Transverse colon (tissue), 4 donors: ENCODE measurements at regions not wholly inside any gene's neighbourhood (a gene's known extent, or its start where the extent isn't known, plus 50 kb on each side); places are given as distances from the start of the nearest gene placed in this dataset.

ENCODE experiments used
- DNase-seq: peaks from one replicate; pipeline ENCODE4 v3.0.0-alpha.2; 2019
- H3K27ac ChIP-seq, 4 donors: fragments of 200-600 bp; sonication (generic); 2 replicates each; pipeline ENCODE4 v1.5.1; 2016 to 2018; ENCODE audit warnings: inconsistent platforms in 4 of 4
- H3K27me3 ChIP-seq: fragments of 200-600 bp; sonication (generic); 2 replicates; pipeline ENCODE4 v1.5.1; 2017; ENCODE audit warnings: inconsistent platforms
- H3K36me3 ChIP-seq, 4 donors: fragments of 200-600 bp; sonication (generic); 2 replicates each; pipeline ENCODE4 v1.5.1; 2017 to 2019; ENCODE audit warnings: inconsistent platforms in 4 of 4
- H3K4me1 ChIP-seq, 4 donors: fragments of 200-600 bp; sonication (generic); 2 replicates each; pipeline ENCODE4 v1.5.1; 2017 to 2020; ENCODE audit warnings: inconsistent platforms in 4 of 4
- H3K4me3 ChIP-seq, 4 donors: fragments of 200-600 bp; sonication (generic); 1 replicate in 1 of 4; 2 replicates in 3 of 4; pipeline versions ENCODE4 v1.5.1 to v1.6.1; 2017 to 2019; ENCODE audit warnings: inconsistent platforms in 4 of 4
- H3K9me3 ChIP-seq, 2 donors: fragments of 200-600 bp; sonication (generic); 2 replicates each; pipeline ENCODE4 v1.5.1; 2017 to 2019; ENCODE audit warnings: inconsistent platforms in 2 of 2
- CTCF ChIP-seq, 5 experiments: fragments of 200-600 bp in 3 of 5; fragments of 450-650 bp in 2 of 5; sonication (generic) in 3 of 5; IDR thresholded peaks; 1 replicate in 2 of 5; 2 replicates in 3 of 5; pipeline ENCODE4 v1.5.1; 2016 to 2017; ENCODE audit warnings: antibody characterized with exemption in 5 of 5, inconsistent platforms in 3 of 5, mild to moderate bottlenecking in 2 of 5, moderate library complexity in 1 of 5
- EP300 ChIP-seq: sonication (generic); formaldehyde crosslinking; IDR thresholded peaks from one replicate; pipeline ENCODE4 v1.6.1; 2017; ENCODE audit warnings: antibody characterized with exemption, low read depth
- POLR2A ChIP-seq: fragments of 450-650 bp; IDR thresholded peaks from one replicate; pipeline ENCODE4 v1.6.1; 2016; ENCODE audit warnings: antibody characterized with exemption, mild to moderate bottlenecking, moderate library complexity
- POLR2AphosphoS5 ChIP-seq, 3 donors: sonication (generic); formaldehyde crosslinking; IDR thresholded peaks; one replicate each; pipeline ENCODE4 v1.6.1; 2016; ENCODE audit warnings: antibody characterized with exemption in 3 of 3
- WGBS, 2 donors: methylation state at CpG; one replicate each; pipeline ENCODE4 v1.1.5; 2018; ENCODE audit warnings: low coverage in 1 of 2; 5-methylcytosine and 5-hydroxymethylcytosine counted together
- in situ Hi-C, 4 donors: fragments of 200-750 bp; cut with MboI; loops; one replicate each; pipeline versions ENCODE4 v1.15.0 to v1.15.1; 2017; ENCODE audit warnings: low sequenced_read_pairs in 3 of 4, low pct_ligation_motif_present in 1 of 4, low pct_unique_long_range_greater_than_20kb in 1 of 4
- intact Hi-C: fragments of 100-400 bp; cut with DNase I; formaldehyde crosslinking; loops from one replicate; pipeline ENCODE4 v1.15.1; 2023; ENCODE audit warnings: low total_unique reads

- no peak overlapping the region for H3K27ac ChIP-seq
- H3K27me3 ChIP-seq, result no peaks in the 10 kb centered on the region
- H3K4me1 ChIP-seq, result peaks cover 0 to 4% (median 0%) of the 10 kb centered on the region in 4 donors
- intact Hi-C loops (no loop called here), in situ Hi-C loops (no loop called here)
- no peak for TF ChIP-seq CTCF (IDR thresholded peaks at IDR 0.05)
- TF ChIP-seq EP300, result no peak
- no peak for TF ChIP-seq POLR2AphosphoS5 (IDR thresholded peaks at IDR 0.05)
- TF ChIP-seq POLR2A, result no peak
- no peak overlapping the region for H3K4me3 ChIP-seq
- H3K9me3 ChIP-seq, result no peaks in the 10 kb centered on the region
- DNase-seq, result no peak
- WGBS, 2 donors, result 62 to 73% methylated on average over 3 of the region's 3 CpGs
- H3K36me3 ChIP-seq, result no peaks in the 10 kb centered on the region
These were observed 231.7 kb upstream of the TNP1 start for GRCh38 chr2:217091531-217091930.

DNA sequence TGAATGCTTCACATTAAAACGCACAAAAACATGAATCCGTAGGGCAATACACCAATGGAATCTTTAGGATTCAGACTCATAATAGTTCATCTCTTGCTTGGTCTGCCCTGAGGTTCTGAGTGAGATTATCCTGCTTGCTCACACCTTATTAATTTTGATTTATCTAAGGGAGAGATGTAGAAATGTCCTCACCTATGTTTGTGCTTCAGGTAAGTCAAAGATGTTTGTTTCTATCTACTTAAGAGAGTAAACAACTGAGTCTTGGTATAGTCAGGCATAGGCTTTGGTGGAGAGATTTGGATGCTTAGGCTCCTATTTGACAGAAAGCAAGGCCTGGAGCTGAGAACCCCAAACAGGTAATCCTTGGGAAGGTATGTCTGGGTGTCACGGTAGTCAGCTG is 231.0 kb upstream of the TNP1 start:
- no peaks in the 10 kb centered on the region for H3K27me3 ChIP-seq
- TF ChIP-seq CTCF (IDR thresholded peaks at IDR 0.05), result no peak
- no peak for TF ChIP-seq EP300
- no peak for TF ChIP-seq POLR2AphosphoS5 (IDR thresholded peaks at IDR 0.05)
- TF ChIP-seq POLR2A, result no peak
- 86 to 95% methylated on average over 3 of the region's 3 CpGs for WGBS, 2 donors
- in situ Hi-C loops (no loop called here), intact Hi-C loops (no loop called here)
- no peak for DNase-seq
- no peak overlapping the region for H3K4me3 ChIP-seq
- no peaks in the 10 kb centered on the region for H3K36me3 ChIP-seq
- peaks cover 0 to 4% (median 0%) of the 10 kb centered on the region in 4 donors for H3K4me1 ChIP-seq
- no peak overlapping the region for H3K27ac ChIP-seq
- no peaks in the 10 kb centered on the region for H3K9me3 ChIP-seq

DNA sequence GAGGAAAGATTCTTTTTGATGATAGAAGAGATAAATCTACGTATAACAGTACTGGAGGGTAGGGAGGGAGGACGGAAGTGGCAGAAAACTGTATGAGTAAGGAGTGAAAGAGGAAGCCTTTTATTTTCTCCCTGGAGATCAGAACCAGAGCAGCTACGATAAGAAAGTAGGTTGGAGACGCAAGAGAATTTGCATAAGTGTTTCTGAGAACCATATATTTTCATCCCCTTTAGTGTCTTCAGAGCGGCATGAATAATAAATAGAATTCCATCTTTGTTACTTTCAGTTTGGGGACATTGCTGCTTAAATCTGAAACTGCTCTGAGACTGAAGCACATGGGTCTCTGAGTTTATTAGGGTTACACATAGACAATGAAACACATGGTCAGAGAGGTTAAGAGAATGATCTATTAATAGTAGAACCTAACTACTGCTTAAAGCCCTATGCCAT is 230.2 kb upstream of the TNP1 start:
- Histone ChIP-seq H3K27me3 (no peaks in the 10 kb centered on the region), H3K27ac (peak overlapping the region in 1 of 4 donors; percentile 37), H3K4me1 (peaks cover 0 to 4% (median 0%) of the 10 kb centered on the region in 4 donors), H3K4me3 (no peak overlapping the region), H3K36me3 (no peaks in the 10 kb centered on the region), H3K9me3 (no peaks in the 10 kb centered on the region)
- 29 to 34% methylated on average over 5 of the region's 5 CpGs for WGBS, 2 donors
- no peak for TF ChIP-seq POLR2AphosphoS5 (IDR thresholded peaks at IDR 0.05)
- TF ChIP-seq CTCF (IDR thresholded peaks at IDR 0.05), result no peak
- TF ChIP-seq EP300, result no peak
- TF ChIP-seq POLR2A, result no peak
- DNase-seq, result no peak
- in situ Hi-C loops, result no loop called here
- intact Hi-C loops, result no loop called here

DNA sequence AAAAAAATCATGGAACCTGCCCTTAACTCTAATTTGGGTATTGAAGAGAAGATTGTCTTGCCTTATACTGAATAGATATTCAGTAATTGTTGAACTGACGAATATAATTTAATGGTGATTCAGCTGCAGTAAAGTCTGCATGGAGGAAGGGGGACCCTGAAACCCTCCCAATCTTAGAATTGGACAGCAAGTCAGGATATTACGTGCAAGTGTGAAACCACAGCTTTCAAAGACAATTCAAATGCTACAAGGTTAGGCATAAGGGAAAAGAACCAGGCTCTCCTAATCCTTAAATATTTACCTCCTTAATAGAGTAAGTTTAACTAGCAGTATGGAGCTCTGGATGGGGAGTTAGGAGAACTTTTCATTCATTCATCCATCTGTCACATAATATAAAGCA is 226.9 kb upstream of the TNP1 start:
- intact Hi-C loops, result no loop called here
- H3K9me3 ChIP-seq, result no peaks in the 10 kb centered on the region

More for the DNA sequence above, 226.9 kb upstream of the TNP1 start:
- no peak overlapping the region for H3K27ac ChIP-seq
- H3K36me3 ChIP-seq, result no peaks in the 10 kb centered on the region
- TF ChIP-seq EP300, result no peak
- no peak for TF ChIP-seq POLR2AphosphoS5 (IDR thresholded peaks at IDR 0.05)
- no peak for TF ChIP-seq CTCF (IDR thresholded peaks at IDR 0.05)
- TF ChIP-seq POLR2A, result no peak
- 83 to 88% methylated on average over 2 of the region's 2 CpGs for WGBS, 2 donors
- peaks cover 0 to 4% (median 0%) of the 10 kb centered on the region in 4 donors for H3K4me1 ChIP-seq
- in situ Hi-C loops, result no loop called here
- no peaks in the 10 kb centered on the region for H3K27me3 ChIP-seq
- H3K4me3 ChIP-seq, result no peak overlapping the region
- DNase-seq, result no peak
